AG09319 (cell line): ENCODE measurements at regions not wholly inside any gene's neighbourhood (a gene's known extent, or its start where the extent isn't known, plus 50 kb on each side); places are given as distances from the start of the nearest gene placed in this dataset.
"Not testable (repeated sequence)": the region's sequence is repeated elsewhere in the genome, so short reads cannot be mapped to it uniquely, and the experiment has no call there.

Experiments
- DNase-seq: peaks from one replicate; pipeline ENCODE4 v3.0.0-alpha.2; 2010; ENCODE audit warnings: low read depth; ENCODE audit errors: extremely low read depth
- TF ChIP-seq, protein P1 (sequence below): IDR thresholded peaks from 2 replicates; pipeline ENCODE4 v1.5.1; 2011; ENCODE audit warnings: low read depth, mild to moderate bottlenecking, inconsistent platforms, low read length, moderate library complexity

DNA sequence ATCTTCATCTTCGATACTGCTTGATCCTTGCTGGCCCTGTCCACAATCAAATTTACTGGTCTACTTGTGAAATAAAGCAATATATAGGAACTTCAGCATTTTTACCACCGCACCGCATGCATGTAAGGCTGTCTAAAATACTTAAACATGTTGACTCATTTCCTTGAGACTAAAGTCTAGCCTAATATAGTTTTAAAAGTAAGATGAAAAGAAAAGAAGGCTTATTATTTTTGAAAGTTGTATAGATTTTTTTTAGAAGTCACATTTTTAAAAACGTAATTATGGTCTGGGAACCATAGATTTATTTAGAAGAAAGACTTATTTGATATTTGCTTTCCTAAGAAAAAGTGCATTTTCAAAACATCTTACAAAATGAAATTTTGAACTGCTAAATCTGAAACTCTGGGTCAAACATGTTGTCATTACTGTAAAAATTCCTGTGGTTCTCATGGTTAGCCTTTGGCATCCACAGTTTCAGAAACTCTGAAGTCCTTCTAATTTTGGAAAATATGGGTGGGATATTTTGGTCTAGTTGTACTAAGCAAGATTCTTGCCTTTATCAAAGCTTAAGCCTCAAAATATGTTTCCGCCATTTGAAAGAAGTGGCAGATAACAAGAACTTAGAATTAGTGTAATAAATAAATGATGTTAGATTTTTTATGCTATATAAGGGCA lies 423.5 kb upstream of the CTSO start:
- DNase-seq, result no peak

DNA sequence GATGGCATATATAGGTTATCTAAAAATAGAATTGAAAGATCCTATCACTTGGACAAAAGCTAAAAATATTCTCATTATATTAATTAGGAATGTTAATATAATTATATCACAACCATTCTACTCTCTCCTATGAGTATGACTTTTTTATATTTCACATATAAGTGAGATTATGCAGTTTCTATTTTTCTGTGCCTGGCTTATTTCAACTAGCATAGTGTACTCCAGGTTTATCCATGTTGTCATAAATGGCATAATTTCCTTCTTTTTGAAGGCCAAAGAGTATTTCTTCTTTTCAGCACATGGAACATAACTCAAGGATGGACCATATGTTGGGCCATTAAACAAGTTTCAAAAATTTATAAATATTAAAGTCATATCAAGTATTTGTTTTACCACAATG lies 421.2 kb upstream of the CTSO start:
- no peak for DNase-seq

More for the DNA sequence above, 423.5 kb upstream of the CTSO start:
- TF ChIP-seq, protein P1, sequence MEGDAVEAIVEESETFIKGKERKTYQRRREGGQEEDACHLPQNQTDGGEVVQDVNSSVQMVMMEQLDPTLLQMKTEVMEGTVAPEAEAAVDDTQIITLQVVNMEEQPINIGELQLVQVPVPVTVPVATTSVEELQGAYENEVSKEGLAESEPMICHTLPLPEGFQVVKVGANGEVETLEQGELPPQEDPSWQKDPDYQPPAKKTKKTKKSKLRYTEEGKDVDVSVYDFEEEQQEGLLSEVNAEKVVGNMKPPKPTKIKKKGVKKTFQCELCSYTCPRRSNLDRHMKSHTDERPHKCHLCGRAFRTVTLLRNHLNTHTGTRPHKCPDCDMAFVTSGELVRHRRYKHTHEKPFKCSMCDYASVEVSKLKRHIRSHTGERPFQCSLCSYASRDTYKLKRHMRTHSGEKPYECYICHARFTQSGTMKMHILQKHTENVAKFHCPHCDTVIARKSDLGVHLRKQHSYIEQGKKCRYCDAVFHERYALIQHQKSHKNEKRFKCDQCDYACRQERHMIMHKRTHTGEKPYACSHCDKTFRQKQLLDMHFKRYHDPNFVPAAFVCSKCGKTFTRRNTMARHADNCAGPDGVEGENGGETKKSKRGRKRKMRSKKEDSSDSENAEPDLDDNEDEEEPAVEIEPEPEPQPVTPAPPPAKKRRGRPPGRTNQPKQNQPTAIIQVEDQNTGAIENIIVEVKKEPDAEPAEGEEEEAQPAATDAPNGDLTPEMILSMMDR, result no peak

DNA sequence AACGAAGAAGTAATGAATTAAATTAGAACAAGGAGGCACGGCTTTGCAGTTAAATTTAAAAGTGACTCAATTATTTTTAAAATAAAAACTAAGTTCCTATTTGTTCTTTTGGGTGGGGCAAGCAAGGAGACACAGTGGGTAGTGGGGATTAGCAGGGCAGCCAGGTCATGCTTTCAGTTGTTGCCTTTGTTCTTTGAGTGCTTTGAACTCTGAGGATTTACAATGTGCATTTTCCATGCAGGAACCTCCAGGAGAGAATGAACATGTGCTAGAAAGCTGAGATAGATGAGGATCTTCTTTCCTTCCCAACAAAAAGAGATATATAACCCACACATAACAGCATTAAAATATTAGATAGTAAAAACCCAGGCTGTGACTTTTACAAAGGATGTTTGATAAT lies 420.4 kb upstream of the CTSO start:
- TF ChIP-seq, protein P1, result no peak
- no peak for DNase-seq

More for the DNA sequence above, 421.2 kb upstream of the CTSO start:
- TF ChIP-seq, protein P1, result no peak

DNA sequence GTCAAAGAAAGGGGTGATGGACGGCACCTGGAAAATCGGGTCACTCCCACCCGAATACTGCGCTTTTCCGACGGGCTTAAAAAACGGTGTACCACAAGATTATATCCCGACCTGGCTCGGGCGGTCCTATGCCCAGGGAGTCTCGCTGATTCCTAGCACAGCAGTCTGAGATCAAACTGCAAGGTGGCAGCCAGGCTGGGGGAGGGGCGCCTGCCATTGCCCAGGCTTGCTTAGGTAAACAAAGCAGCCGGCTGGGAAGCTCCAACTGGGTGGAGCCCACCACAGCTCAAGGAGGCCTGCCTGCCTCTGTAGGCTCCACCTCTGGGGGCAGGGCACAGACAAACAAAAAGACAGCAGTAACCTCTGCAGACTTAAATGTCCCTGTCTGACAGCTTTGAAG lies 413.8 kb upstream of the CTSO start:
- not testable (repeated sequence) for DNase-seq

DNA sequence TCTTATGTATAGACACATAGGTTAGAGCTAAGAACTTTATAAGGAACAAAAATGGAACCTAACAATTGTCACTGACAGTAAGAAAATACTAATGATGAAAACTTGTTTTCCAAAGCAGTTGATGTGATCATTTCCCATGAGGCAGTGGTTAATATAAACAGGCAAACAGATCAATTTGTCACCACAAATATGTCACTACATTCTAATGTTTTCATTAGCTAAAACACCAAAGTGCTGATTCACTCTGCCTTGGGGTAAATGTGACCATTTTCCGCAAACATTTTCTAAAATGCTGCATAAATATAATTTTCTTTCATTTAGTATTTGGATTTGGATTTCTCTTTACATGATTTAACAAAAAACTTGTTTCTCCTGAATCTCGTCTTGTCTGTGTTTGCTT lies 408.9 kb upstream of the CTSO start:
- TF ChIP-seq, protein P1, result no peak
- no peak for DNase-seq

DNA sequence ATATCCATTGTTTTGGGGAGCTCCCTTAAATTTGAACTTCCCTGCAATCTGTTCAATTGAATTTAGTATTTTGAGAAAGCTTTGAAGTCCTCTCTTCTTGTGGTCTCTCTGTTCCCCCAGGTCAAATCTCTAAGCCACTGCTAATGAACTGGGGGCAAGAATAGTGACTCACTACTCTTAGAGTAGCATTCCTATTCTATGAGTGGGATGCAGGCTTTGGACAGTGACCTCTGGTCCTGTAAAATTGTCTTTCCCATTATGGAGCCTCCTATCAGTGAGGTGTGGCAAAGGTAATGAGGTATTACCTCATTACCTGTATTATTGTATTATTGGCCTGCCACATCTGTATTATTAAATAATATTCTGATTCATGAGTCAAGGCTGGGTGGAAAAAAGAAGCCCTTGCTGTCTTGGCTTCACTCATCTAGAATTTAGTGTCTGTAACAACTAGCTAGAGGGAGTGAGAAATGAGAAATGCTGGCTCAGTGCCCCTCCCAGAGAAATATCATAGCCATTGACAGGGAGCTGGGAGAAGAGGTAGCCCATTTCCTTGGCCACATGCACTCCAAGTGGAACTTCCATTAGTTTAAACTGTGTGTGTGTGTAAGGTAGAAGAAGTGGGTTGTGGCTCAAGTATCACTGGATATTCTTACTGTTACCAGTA lies 393.9 kb upstream of the CTSO start:
- TF ChIP-seq, protein P1, result no peak
- DNase-seq, result no peak

DNA sequence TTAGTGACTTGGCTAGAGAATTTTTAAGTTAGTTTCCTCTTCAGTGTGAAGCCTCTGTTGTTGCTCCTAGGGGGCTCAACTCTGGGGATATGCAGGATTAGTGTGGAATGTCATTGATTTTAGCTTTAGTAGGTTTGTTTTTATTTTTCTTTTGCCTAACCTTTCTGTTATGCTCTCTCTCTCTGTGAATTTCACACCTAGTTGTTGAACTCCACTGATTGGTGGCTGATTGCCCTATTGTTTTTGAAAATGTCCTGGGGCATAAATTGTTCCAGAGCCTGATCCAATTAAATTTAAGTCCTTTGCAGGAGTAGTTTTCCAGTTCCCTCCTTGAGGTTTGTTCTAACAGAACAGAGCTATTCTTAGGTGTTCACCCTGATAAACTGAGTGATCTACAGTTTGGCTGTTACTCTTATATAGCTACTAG lies 393.3 kb upstream of the CTSO start:
- DNase-seq, result no peak
- TF ChIP-seq, protein P1, result no peak
